NCI-H446 treated with DMSO at 0.1 percent for 48 hours (cell line): ENCODE measurements at regions not wholly inside any gene's neighbourhood (a gene's known extent, or its start where the extent isn't known, plus 50 kb on each side); places are given as distances from the start of the nearest gene placed in this dataset.
A peak's percentile ranks its signal among the peaks of the same experiment; 100 is the strongest.
"Not testable (repeated sequence)": the region's sequence is repeated elsewhere in the genome, so short reads cannot be mapped to it uniquely, and the experiment has no call there.

Experiments
- DNase-seq: peaks from one replicate; lab custom pipeline; 2025; lab: John Stamatoyannopoulos, UW

GRCh38 chr20:12201289-12201991, 283.7 kb downstream of the BTBD3 start:
- no peak for DNase-seq

DNA sequence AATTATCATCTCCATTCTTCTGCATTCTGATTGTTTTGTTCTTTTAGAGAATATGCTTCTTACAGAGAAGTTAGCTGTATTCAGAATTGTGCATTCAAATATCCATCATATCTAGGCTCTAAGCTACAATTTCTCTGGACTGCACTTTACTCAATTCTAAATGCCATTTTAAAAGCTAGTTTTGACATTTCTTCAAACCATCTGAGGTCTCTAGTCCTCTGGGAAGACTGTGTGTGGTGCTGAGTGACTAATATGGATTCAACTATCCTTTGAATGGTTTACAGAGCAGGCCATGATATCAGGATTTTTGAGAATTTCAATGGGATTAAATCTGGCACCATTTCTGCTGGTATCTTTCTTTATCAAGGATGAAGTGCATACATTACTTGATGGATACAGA, 285.7 kb downstream of the BTBD3 start:
- DNase-seq, result no peak

GRCh38 chr20:12203981-12204380, 286.3 kb downstream of the BTBD3 start:
- DNase-seq, result no peak

- DNase-seq, result no peak
Observed at GRCh38 chr20:12207875-12208274, 290.2 kb downstream of the BTBD3 start.

DNA sequence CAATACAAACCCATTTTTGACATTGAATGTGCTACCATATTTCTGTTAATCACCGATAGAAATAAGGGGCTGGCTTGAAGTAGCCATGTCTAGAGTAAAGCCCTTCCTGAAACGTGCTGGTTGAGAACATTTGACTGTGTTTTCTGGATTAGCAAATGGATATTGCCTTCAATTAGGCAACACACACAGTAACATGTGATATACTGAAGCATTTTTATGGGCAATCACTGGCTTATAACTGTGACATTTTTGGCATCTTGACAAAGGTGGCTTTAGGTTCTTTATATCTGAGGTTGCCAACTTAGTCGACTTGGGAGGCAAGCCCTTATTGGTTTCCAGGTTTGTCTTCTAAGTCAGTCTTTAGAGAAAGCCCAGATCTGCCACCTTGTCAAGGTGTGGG, 292.9 kb downstream of the BTBD3 start:
- no peak for DNase-seq

GRCh38 chr20:12211361-12211760, 293.7 kb downstream of the BTBD3 start:
- no peak for DNase-seq

- DNase-seq, result no peak
Observed at GRCh38 chr20:12217382-12217781, 299.7 kb downstream of the BTBD3 start.

GRCh38 chr20:12219798-12220197, 302.1 kb downstream of the BTBD3 start:
- no peak for DNase-seq

DNA sequence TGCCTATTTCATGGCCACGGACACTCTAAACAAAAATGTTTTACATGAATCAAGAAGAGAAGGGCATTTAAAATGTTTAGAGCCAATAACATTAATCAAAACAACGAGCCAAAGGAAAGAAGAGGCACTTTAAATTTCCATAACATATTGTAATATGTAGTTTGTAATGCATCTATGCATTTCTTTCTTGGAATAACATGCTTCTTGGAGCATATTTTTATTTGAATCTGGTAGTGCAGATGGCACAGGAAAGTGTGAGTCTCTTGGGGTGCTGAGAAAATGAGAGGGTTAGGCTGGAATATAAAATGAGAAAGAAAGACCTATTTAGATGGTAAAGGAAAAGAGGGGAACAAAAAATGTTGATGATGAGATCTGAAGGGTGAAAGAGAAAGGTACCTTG, 305.4 kb downstream of the BTBD3 start:
- no peak for DNase-seq

DNA sequence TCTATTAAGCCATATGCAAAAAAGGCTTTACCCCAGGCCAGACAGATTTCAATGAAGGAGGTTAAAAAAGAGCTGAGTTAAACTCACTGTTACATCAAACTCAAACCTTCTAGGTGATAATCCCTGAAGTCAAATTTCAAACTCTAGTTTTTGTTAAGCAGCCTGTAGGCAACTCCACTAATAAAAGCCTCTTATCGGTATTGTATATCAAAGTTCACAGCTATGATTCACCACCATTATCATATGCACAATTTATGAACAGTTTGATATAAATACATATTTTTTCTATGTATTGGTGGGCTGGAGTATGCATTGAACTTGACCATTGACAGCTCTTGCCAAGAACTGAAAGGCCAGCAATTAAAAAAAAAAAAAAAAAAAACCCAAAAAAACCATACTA, 308.2 kb downstream of the BTBD3 start:
- DNase-seq, result no peak

- DNase-seq, result no peak
Observed at GRCh38 chr20:12229891-12230290, 312.2 kb downstream of the BTBD3 start.

- peak; percentile 15 for DNase-seq
Observed at GRCh38 chr20:12237772-12238171, 320.1 kb downstream of the BTBD3 start.

DNA sequence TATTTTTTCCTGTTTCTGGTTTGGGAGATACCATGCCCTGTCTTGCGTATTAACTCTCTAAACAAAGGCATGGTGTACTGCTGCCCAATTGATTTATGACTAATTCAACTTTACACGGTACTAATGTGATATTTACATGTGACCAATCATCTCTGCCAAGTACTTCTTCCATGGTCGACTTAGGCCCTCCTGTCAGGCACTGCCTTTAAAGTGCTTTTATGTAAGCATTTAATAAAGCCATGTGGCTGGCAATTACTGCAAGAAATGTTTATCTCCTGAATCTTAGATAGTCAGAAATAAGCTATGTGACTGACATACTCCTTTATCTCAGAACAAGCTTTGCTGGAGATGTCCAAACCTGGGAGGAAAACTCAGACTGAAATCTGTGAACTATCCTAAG, 323.4 kb downstream of the BTBD3 start:
- peak; percentile 49 for DNase-seq

- no peak for DNase-seq
Observed at GRCh38 chr20:12243327-12243726, 325.6 kb downstream of the BTBD3 start.

DNA sequence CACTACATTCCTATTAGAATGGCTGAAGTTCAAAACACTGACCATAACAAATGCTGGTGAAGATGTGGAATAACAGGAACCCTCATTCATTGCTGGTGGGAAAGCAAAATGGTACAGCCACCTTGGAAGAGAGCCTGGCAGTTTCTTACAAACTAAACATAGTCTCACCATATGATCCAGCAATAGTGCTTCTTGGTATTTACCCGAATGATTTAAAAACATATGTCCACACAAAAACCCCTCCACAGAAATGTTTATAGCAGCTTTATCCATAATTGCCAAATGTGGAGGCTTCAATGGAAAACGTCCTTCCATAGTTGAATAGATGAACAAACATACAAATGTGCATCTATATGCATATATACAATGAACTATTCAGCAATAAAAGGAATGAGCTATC, 330.8 kb downstream of the BTBD3 start:
- no peak for DNase-seq

DNA sequence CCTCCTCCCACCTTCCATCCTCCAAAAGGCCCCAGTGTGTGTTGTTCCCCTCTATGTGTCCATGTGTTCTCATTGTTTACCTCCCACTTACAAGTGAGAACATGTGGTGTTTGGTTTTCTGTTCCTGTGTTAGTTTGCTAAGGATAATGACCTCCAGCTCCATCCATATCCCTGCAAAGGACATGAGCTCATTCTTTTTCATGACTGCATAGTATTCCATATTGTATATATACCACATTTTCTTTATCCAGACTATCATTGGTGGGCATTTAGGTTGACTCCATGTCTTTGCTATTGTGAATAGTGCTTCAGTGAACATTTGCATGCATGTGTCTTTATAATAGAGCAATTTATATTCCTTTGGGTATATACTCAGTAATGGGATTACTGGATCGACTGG, 333.0 kb downstream of the BTBD3 start:
- DNase-seq, result not testable (repeated sequence)

GRCh38 chr20:12252793-12253192, 335.1 kb downstream of the BTBD3 start:
- DNase-seq, result no peak

- DNase-seq, result no peak
Observed at GRCh38 chr20:12255461-12255970, 337.8 kb downstream of the BTBD3 start.

- no peak for DNase-seq
Observed at GRCh38 chr20:12256806-12257205, 339.1 kb downstream of the BTBD3 start.

GRCh38 chr20:12262747-12263146, 345.1 kb downstream of the BTBD3 start:
- no peak for DNase-seq

- DNase-seq, result no peak
Observed at GRCh38 chr20:12264711-12265110, 347.0 kb downstream of the BTBD3 start.

- DNase-seq, result no peak
Observed at GRCh38 chr20:12265662-12266061, 348.0 kb downstream of the BTBD3 start.

- no peak for DNase-seq
Observed at GRCh38 chr20:12269579-12269978, 351.9 kb downstream of the BTBD3 start.

GRCh38 chr20:12270863-12271262, 353.2 kb downstream of the BTBD3 start:
- DNase-seq, result no peak
